Fibroblast of villous mesenchyme (primary cell): ENCODE measurements at regions not wholly inside any gene's neighbourhood (a gene's known extent, or its start where the extent isn't known, plus 50 kb on each side); places are given as distances from the start of the nearest gene placed in this dataset.
"Not testable (repeated sequence)": the region's sequence is repeated elsewhere in the genome, so short reads cannot be mapped to it uniquely, and the experiment has no call there.

Experiments
- DNase-seq: peaks from one replicate; pipeline ENCODE4 v3.0.0-alpha.2; 2010; ENCODE audit warnings: low read depth
- H3K4me3 ChIP-seq: 2 replicates; pipeline ENCODE4 v1.5.1; 2011; ENCODE audit warnings: low read depth, mild to moderate bottlenecking, low read length
- TF ChIP-seq, protein P1 (sequence below): IDR thresholded peaks from 2 replicates; pipeline ENCODE4 v1.5.1; 2012; ENCODE audit warnings: low read depth, mild to moderate bottlenecking, low read length; ENCODE audit not compliant: insufficient read depth

- DNase-seq: no peak
- H3K4me3 ChIP-seq: no peak overlapping the region
These were observed 488.2 kb downstream of the RBFOX1 start for GRCh38 chr16:7820816-7821215.

DNA sequence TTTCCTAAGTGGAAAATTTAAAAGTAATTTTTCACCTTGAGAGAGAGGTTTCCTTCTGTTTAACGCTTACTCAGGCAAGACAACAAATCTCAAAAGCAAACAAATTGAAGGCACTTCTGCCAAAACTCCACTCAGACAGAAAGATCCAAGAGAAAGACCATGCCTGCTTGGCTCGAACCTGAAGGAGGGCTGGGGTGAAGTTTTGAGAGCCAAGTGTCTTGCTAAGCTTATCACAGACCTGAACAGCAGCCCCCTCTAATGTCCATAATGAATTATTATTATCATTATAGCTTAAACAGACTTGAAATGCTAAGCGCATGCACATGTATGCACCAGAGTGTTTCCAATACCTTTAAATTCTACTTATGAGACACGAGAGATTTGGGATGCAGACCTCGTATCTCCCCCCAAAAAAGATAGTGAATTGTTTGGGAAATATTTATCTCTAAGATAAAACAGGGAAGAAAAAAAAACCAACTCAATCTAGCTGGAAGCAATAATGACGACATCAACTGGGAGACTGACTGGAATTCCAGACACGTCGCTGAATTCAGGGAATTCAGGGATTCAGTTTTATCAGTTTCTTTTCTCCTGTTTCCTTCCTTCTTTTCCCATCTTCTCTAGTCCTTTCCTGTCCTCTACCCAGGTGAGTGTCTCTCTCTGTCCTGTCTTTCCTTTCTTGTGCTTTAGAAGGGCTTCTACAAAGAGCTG, 473.2 kb downstream of the RBFOX1 start:
- TF ChIP-seq, protein P1, sequence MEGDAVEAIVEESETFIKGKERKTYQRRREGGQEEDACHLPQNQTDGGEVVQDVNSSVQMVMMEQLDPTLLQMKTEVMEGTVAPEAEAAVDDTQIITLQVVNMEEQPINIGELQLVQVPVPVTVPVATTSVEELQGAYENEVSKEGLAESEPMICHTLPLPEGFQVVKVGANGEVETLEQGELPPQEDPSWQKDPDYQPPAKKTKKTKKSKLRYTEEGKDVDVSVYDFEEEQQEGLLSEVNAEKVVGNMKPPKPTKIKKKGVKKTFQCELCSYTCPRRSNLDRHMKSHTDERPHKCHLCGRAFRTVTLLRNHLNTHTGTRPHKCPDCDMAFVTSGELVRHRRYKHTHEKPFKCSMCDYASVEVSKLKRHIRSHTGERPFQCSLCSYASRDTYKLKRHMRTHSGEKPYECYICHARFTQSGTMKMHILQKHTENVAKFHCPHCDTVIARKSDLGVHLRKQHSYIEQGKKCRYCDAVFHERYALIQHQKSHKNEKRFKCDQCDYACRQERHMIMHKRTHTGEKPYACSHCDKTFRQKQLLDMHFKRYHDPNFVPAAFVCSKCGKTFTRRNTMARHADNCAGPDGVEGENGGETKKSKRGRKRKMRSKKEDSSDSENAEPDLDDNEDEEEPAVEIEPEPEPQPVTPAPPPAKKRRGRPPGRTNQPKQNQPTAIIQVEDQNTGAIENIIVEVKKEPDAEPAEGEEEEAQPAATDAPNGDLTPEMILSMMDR: no peak
- DNase-seq: no peak
- no peak overlapping the region for H3K4me3 ChIP-seq

More at GRCh38 chr16:7820816-7821215, 488.2 kb downstream of the RBFOX1 start:
- TF ChIP-seq, protein P1: no peak

DNA sequence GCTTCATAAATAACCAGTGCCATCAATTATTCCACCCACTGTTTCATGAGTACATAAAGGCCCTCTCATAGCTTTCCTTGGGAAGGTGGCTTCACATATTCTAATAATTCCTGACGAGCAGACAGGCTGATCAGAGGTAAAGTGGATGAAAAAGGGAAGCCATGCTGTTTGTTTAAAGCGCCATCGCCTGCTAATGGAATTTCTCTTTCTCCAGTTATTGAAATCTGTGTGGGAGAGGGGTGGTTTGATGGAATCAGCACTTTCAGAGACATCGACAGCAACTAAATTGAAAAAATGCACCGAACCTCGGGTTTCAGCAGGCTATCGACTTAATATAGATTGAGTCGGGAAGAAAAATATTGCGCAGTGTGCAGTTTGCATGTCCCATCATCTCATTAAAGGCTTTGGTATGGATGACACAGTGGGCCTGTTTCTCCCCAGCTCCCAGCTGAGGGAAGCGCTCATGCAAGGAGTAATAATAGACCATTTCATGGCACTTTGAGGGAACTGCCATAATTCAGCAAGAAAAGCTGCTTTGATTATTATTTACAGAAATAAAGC, 472.1 kb downstream of the RBFOX1 start:
- no peak for DNase-seq
- TF ChIP-seq, protein P1: no peak
- H3K4me3 ChIP-seq: no peak overlapping the region

- TF ChIP-seq, protein P1: no peak
- DNase-seq: no peak
- no peak overlapping the region for H3K4me3 ChIP-seq
These were observed 459.7 kb downstream of the RBFOX1 start for GRCh38 chr16:7792346-7792745.

DNA sequence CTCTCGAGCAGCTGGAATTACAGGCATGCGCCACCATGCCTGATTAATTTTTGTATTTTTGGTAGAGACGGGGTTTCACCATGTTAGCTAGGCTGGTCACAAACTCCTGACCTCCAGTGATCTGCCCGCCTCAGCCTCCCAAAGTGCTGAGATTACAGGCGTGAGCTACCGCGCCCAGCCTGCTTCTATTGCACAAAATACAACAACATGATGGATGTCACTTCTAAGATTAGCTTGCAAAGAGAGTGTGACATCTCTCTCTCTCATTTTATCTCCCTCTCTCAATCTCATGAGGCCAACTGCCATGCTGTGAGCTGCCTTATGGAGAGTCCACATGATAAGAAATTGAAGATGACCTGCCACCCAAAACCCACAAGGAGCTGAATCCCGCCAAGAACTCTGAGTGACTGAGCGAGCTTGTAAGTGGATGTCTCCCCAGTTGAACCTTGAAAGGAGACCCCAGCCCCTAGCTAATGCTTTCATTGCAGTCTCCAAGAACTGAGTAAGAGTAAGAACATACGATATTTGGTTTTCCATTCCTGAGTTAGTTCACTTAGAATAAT, 458.5 kb downstream of the RBFOX1 start:
- no peak overlapping the region for H3K4me3 ChIP-seq
- no peak for DNase-seq
- TF ChIP-seq, protein P1: no peak

GRCh38 chr16:7775072-7775488, 442.4 kb downstream of the RBFOX1 start:
- TF ChIP-seq, protein P1: no peak
- no peak for DNase-seq
- H3K4me3 ChIP-seq: no peak overlapping the region

DNA sequence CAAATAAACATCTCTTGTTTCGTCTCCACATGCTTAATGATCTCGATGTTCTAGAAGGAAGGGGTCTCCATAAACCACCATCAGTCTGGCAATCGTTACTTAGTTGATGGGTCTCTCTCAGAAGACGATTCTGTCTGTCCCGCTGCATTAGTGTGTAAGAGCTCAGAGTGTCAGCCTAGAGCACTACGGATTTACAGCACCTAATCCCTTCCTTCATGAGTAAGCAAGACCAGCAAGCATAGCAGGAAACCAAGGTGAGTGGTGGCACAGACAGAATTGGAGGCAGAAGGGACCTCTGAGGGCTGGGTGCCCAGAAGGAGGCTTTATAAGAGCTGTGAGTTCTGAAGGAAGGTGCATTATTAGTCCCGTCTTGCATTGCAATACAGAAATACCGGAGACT, 440.1 kb downstream of the RBFOX1 start:
- H3K4me3 ChIP-seq: no peak overlapping the region
- TF ChIP-seq, protein P1: no peak
- DNase-seq: no peak

DNA sequence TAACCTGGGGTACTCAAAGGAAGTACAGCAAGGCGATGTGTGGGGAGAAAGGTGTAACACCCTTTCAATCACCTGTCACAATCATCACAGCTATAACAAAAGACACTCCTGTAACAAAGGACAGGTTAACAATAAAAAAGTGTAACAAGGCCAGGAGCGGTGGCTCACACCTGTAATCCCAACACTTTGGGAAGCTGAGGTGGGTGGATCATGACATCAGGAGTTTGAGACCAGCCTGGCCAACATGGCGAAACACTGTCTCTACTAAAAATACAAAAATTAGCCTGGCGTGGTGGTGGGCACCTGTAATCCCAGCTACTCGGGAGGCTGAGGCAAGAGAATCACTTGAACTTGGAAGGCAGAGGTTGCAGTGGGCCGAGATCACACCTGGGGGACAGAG, 436.4 kb downstream of the RBFOX1 start:
- DNase-seq, H3K4me3 ChIP-seq: not testable (repeated sequence)
